ENCODE measurements at regions not wholly inside any gene's neighbourhood (a gene's known extent, or its start where the extent isn't known, plus 50 kb on each side); places are given as distances from the start of the nearest gene placed in this dataset.

- no peak for TF ChIP-seq CTCF (IDR thresholded peaks at IDR 0.05)
Observed at GRCh38 chr3:89046661-89047060, 60.8 kb upstream of the EPHA3 start.

- peak; percentile 24; the same call in 1 of the 2 replicates for TF ChIP-seq CTCF (IDR thresholded peaks at IDR 0.05)
Observed at GRCh38 chr3:89049119-89049518, 58.3 kb upstream of the EPHA3 start.

DNA sequence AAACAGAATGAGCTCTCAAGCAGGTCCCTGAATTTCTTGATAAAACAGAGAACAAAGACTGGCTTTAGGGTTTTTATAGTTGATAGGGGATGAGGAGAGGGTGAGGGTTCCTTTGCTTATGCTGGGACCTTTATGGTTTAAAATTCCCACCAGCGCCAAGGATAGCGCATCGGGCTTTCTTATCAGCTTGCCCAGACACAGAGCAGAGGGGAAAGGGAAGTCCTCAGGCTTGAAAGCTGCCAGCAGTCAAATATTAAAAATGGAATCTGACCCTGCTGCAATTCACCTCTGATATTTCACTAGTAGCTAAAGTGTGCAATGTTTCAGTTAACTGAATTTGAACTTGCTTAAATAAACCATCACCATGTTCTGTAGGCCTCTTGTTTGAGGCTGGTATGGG, 55.0 kb upstream of the EPHA3 start:
- no peak for TF ChIP-seq CTCF (IDR thresholded peaks at IDR 0.05)

DNA sequence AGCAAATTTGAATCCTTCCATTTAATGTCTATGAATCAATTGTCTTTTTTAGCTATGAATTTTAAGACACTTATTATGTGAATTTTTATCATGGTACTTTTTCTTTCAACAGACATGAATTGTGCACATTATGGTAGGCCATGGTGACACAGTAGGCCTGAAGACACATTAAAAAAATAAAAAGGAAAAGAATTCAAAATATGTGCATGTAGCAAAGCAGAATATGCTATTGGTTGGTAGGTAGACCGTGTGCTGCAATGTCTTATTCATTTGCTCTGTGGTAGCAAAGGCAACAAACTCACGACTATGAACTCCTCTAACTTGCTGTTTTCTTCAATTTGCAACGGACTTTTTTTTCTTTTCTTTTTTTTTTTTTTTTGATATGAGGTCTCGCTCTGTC, 50.0 kb upstream of the EPHA3 start:
- no peak for TF ChIP-seq CTCF (IDR thresholded peaks at IDR 0.05)
